ENCODE measurements at regions not wholly inside any gene's neighbourhood (a gene's known extent, or its start where the extent isn't known, plus 50 kb on each side); places are given as distances from the start of the nearest gene placed in this dataset.

- Histone ChIP-seq H3K27me3 (no peaks in the 10 kb centered on the region), H3K36me3 (no peaks in the 10 kb centered on the region), H3K9me3 (no peaks in the 10 kb centered on the region), H3K4me3 (replicated peaks in 1 of 3) (no peak overlapping the region), H3K4me1 (no peaks in the 10 kb centered on the region), H3K27ac (no peak overlapping the region)
- no peak for DNase-seq
- intact Hi-C loops (cut with DNase I), result no loop called here
- 36 to 41% methylated on average over 1 of the region's 1 CpG for WGBS, 2 donors
- no peak for TF ChIP-seq POLR2A (IDR thresholded peaks at IDR 0.05)
- TF ChIP-seq, protein P1, sequence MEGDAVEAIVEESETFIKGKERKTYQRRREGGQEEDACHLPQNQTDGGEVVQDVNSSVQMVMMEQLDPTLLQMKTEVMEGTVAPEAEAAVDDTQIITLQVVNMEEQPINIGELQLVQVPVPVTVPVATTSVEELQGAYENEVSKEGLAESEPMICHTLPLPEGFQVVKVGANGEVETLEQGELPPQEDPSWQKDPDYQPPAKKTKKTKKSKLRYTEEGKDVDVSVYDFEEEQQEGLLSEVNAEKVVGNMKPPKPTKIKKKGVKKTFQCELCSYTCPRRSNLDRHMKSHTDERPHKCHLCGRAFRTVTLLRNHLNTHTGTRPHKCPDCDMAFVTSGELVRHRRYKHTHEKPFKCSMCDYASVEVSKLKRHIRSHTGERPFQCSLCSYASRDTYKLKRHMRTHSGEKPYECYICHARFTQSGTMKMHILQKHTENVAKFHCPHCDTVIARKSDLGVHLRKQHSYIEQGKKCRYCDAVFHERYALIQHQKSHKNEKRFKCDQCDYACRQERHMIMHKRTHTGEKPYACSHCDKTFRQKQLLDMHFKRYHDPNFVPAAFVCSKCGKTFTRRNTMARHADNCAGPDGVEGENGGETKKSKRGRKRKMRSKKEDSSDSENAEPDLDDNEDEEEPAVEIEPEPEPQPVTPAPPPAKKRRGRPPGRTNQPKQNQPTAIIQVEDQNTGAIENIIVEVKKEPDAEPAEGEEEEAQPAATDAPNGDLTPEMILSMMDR (IDR thresholded peaks at IDR 0.05), result no peak
Observed at GRCh38 chr5:4653475-4653874, 486.7 kb upstream of the ADAMTS16 start.

GRCh38 chr5:4659851-4660250 lies 480.3 kb upstream of the ADAMTS16 start:
- Histone ChIP-seq H3K4me3 (replicated peaks in 1 of 3) (no peak overlapping the region), H3K27ac (no peak overlapping the region), H3K27me3 (no peaks in the 10 kb centered on the region), H3K9me3 (no peaks in the 10 kb centered on the region), H3K36me3 (no peaks in the 10 kb centered on the region), H3K4me1 (no peaks in the 10 kb centered on the region)
- WGBS, 2 donors, result 78 to 95% methylated on average over 1 of the region's 1 CpG
- DNase-seq, result no peak
- intact Hi-C loops (cut with DNase I), result no loop called here
- TF ChIP-seq, protein P1 (IDR thresholded peaks at IDR 0.05), result no peak
- TF ChIP-seq POLR2A (IDR thresholded peaks at IDR 0.05), result no peak

- Histone ChIP-seq H3K27me3 (no peaks in the 10 kb centered on the region), H3K36me3 (no peaks in the 10 kb centered on the region), H3K27ac (no peak overlapping the region), H3K9me3 (no peaks in the 10 kb centered on the region), H3K4me1 (no peaks in the 10 kb centered on the region), H3K4me3 (replicated peaks in 1 of 3) (no peak overlapping the region)
- intact Hi-C loops (cut with DNase I), result no loop called here
- no peak for DNase-seq
- 68 to 83% methylated on average over 8 of the region's 8 CpGs for WGBS, 2 donors
- no peak for TF ChIP-seq POLR2A (IDR thresholded peaks at IDR 0.05)
- TF ChIP-seq, protein P1 (IDR thresholded peaks at IDR 0.05), result no peak
Observed at GRCh38 chr5:4661326-4661725, 478.8 kb upstream of the ADAMTS16 start.

DNA sequence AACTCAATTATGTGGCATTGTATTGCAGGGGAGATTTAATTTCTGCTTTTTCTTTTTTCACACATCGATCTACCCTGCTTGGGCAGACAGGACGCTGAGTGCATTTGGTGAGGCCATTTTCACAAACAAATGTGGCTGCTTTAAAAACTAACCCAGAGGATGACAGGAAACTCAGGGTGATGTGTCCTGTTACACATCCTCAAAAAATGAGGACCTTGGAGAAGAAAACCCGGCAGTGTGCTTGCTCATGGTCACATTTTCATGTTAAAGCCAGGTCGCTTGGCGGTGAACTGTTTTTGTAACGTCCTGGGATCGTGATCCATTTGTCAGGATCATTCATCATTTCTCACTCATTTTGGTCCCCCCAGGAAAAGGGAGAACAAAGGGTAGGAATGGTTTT lies 478.3 kb upstream of the ADAMTS16 start:
- no peak for DNase-seq
- H3K27me3 ChIP-seq, result no peaks in the 10 kb centered on the region
- H3K27ac ChIP-seq, result no peak overlapping the region
- H3K9me3 ChIP-seq, result no peaks in the 10 kb centered on the region
- TF ChIP-seq POLR2A (IDR thresholded peaks at IDR 0.05), result no peak
- TF ChIP-seq, protein P1 (IDR thresholded peaks at IDR 0.05), result no peak
- H3K4me1 ChIP-seq, result no peaks in the 10 kb centered on the region
- WGBS, 2 donors, result 73 to 81% methylated on average over 7 of the region's 7 CpGs
- no peaks in the 10 kb centered on the region for H3K36me3 ChIP-seq
- intact Hi-C loops (cut with DNase I), result no loop called here
- H3K4me3 ChIP-seq (replicated peaks in 1 of 3), result no peak overlapping the region

GRCh38 chr5:4662756-4663155 lies 477.4 kb upstream of the ADAMTS16 start:
- Histone ChIP-seq H3K36me3 (no peaks in the 10 kb centered on the region), H3K4me1 (no peaks in the 10 kb centered on the region), H3K27me3 (no peaks in the 10 kb centered on the region), H3K27ac (no peak overlapping the region), H3K4me3 (replicated peaks in 1 of 3) (no peak overlapping the region), H3K9me3 (no peaks in the 10 kb centered on the region)
- intact Hi-C loops (cut with DNase I), result no loop called here
- no peak for DNase-seq
- WGBS, 2 donors, result 84 to 89% methylated on average over 5 of the region's 5 CpGs
- no peak for TF ChIP-seq POLR2A (IDR thresholded peaks at IDR 0.05)
- TF ChIP-seq, protein P1 (IDR thresholded peaks at IDR 0.05), result no peak

Measured in thyroid gland (tissue), 4 donors.